Trophoblast cell (in vitro differentiated cells and primary cell): ENCODE measurements at regions not wholly inside any gene's neighbourhood (a gene's known extent, or its start where the extent isn't known, plus 50 kb on each side); places are given as distances from the start of the nearest gene placed in this dataset.
A peak's percentile ranks its signal among the peaks of the same experiment; 100 is the strongest.

Source experiments
- DNase-seq, 2 donors: peaks; one replicate each; pipeline ENCODE4 v3.0.0-alpha.2; 2016
- H2AFZ ChIP-seq: 2 replicates; pipeline ENCODE4 v1.6.1; 2013; ENCODE audit warnings: low read length, moderate library complexity, mild to moderate bottlenecking; ENCODE audit not compliant: insufficient read depth, poor library complexity
- H2AK5ac ChIP-seq: 2 replicates; pipeline ENCODE4 v1.6.1; 2013; ENCODE audit warnings: mild to moderate bottlenecking, low read length
- H2BK120ac ChIP-seq: 2 replicates; pipeline ENCODE4 v1.6.1; 2013; ENCODE audit warnings: low read length, mild to moderate bottlenecking, moderate library complexity; ENCODE audit not compliant: insufficient read depth, poor library complexity
- H2BK12ac ChIP-seq: 2 replicates; pipeline ENCODE4 v1.6.1; 2013; ENCODE audit warnings: mild to moderate bottlenecking, low read length, moderate library complexity
- H2BK5ac ChIP-seq: 2 replicates; pipeline ENCODE4 v1.6.1; 2013; ENCODE audit warnings: low read length, low read depth, moderate library complexity, mild to moderate bottlenecking; ENCODE audit not compliant: poor library complexity
- H3K14ac ChIP-seq: 2 replicates; pipeline ENCODE4 v1.6.1; 2013; ENCODE audit warnings: mild to moderate bottlenecking, low read length
- H3K18ac ChIP-seq: 2 replicates; pipeline ENCODE4 v1.6.1; 2013; ENCODE audit warnings: mild to moderate bottlenecking, low read length
- H3K23ac ChIP-seq: 2 replicates; pipeline ENCODE4 v1.6.1; 2013; ENCODE audit warnings: low read length
- H3K27ac ChIP-seq: 2 replicates; pipeline ENCODE4 v1.5.1; 2013; ENCODE audit warnings: low read depth, mild to moderate bottlenecking, inconsistent platforms, low read length, moderate library complexity
- H3K27me3 ChIP-seq: 2 replicates; pipeline ENCODE4 v1.6.1; 2013; ENCODE audit warnings: inconsistent platforms, mild to moderate bottlenecking, low read length, moderate library complexity; ENCODE audit not compliant: insufficient read depth
- H3K36me3 ChIP-seq, 2 experiments: 1 replicate in 1 of 2; 2 replicates in 1 of 2; pipeline ENCODE4 v1.6.1; 2013; ENCODE audit warnings: low read length in 2 of 2, mild to moderate bottlenecking in 2 of 2, moderate library complexity in 1 of 2; ENCODE audit not compliant: insufficient read depth in 2 of 2, control insufficient read depth in 1 of 2
- H3K4ac ChIP-seq: 2 replicates; pipeline ENCODE4 v1.6.1; 2013; ENCODE audit warnings: low read depth, mild to moderate bottlenecking, low read length, moderate library complexity
- H3K4me1 ChIP-seq, 2 experiments: 1 replicate in 1 of 2; 2 replicates in 1 of 2; pipeline ENCODE4 v1.6.1; 2013; ENCODE audit warnings: low read length in 2 of 2, mild to moderate bottlenecking in 2 of 2, moderate library complexity in 1 of 2; ENCODE audit not compliant: insufficient read depth in 2 of 2, control insufficient read depth in 1 of 2
- H3K4me2 ChIP-seq: 2 replicates; pipeline ENCODE4 v1.6.1; 2013; ENCODE audit warnings: inconsistent platforms, mild to moderate bottlenecking, low read length, moderate library complexity
- H3K4me3 ChIP-seq: 2 replicates; pipeline ENCODE4 v1.5.1; 2013; ENCODE audit warnings: mild to moderate bottlenecking, low read depth, low read length, inconsistent platforms
- H3K79me1 ChIP-seq: one replicate; pipeline ENCODE4 v1.6.1; 2013; ENCODE audit warnings: low read length
- H3K79me2 ChIP-seq: 2 replicates; pipeline ENCODE4 v1.6.1; 2013; ENCODE audit warnings: low read length, mild to moderate bottlenecking; ENCODE audit not compliant: control insufficient read depth, insufficient read depth, poor library complexity
- H3K9ac ChIP-seq: 2 replicates; pipeline ENCODE4 v1.6.1; 2013; ENCODE audit warnings: mild to moderate bottlenecking, low read length
- H3K9me3 ChIP-seq: 2 replicates; pipeline ENCODE4 v1.6.1; 2013; ENCODE audit warnings: low read depth, mild to moderate bottlenecking, control low read depth, inconsistent platforms, low read length; ENCODE audit not compliant: insufficient read depth
- H4K12ac ChIP-seq: 2 replicates; pipeline ENCODE4 v1.6.1; 2013; ENCODE audit warnings: low read depth, mild to moderate bottlenecking, low read length, moderate library complexity
- H4K8ac ChIP-seq: 2 replicates; pipeline ENCODE4 v1.6.1; 2013; ENCODE audit warnings: low read depth, mild to moderate bottlenecking, low read length, moderate library complexity
- H4K91ac ChIP-seq: one replicate; pipeline ENCODE4 v1.6.1; 2013; ENCODE audit warnings: low read depth, mild to moderate bottlenecking, low read length, moderate library complexity
- WGBS: extraction: QIAGEN DNeasy Blood & Tissue Kit; methylation state at CpG from one replicate; pipeline ENCODE4 v1.1.7; 2013; ENCODE audit warnings: missing lambda C conversion rate; ENCODE audit not compliant: insufficient read length, insufficient coverage; ENCODE audit errors: extremely low coverage; 5-methylcytosine and 5-hydroxymethylcytosine counted together

GRCh38 chr2:180677930-180678624 lies 302.3 kb upstream of the UBE2E3 start:
- Histone ChIP-seq H3K14ac (no peak overlapping the region), H2AK5ac (no peak overlapping the region), H3K18ac (no peak overlapping the region), H3K4ac (no peak overlapping the region), H4K12ac (no peak overlapping the region), H3K4me3 (no peak overlapping the region), H2AFZ (no peak overlapping the region), H4K91ac (no peak overlapping the region), H3K9ac (no peak overlapping the region), H3K4me2 (no peak overlapping the region), H4K8ac (no peak overlapping the region), H2BK12ac (no peak overlapping the region), H3K4me1 (no peaks in the 10 kb centered on the region), H2BK120ac (no peak overlapping the region), H3K36me3 (no peaks in the 10 kb centered on the region), H3K27me3 (no peaks in the 10 kb centered on the region), H2BK5ac (no peak overlapping the region), H3K9me3 (no peaks in the 10 kb centered on the region), H3K27ac (no peak overlapping the region), H3K79me2 (no peaks in the 10 kb centered on the region), H3K23ac (no peak overlapping the region), H3K79me1 (no peaks in the 10 kb centered on the region)
- DNase-seq, result no peak
- no CpG with 5 or more reads among the region's 3 CpGs for WGBS

GRCh38 chr2:180677200-180677599 lies 303.2 kb upstream of the UBE2E3 start:
- Histone ChIP-seq H4K12ac (no peak overlapping the region), H3K23ac (no peak overlapping the region), H3K4me2 (no peak overlapping the region), H3K27ac (no peak overlapping the region), H3K9ac (no peak overlapping the region), H3K79me2 (no peaks in the 10 kb centered on the region), H3K27me3 (no peaks in the 10 kb centered on the region), H2BK12ac (no peak overlapping the region), H3K14ac (no peak overlapping the region), H3K79me1 (no peaks in the 10 kb centered on the region), H2BK5ac (no peak overlapping the region), H3K4me3 (no peak overlapping the region), H2AK5ac (no peak overlapping the region), H4K8ac (no peak overlapping the region), H3K18ac (no peak overlapping the region), H4K91ac (no peak overlapping the region), H3K4ac (no peak overlapping the region), H3K4me1 (no peaks in the 10 kb centered on the region), H2AFZ (no peak overlapping the region), H2BK120ac (no peak overlapping the region), H3K9me3 (no peaks in the 10 kb centered on the region), H3K36me3 (no peaks in the 10 kb centered on the region)
- DNase-seq, result peak in 1 of 2 donors; percentile 22
- no CpG with 5 or more reads among the region's 3 CpGs for WGBS

GRCh38 chr2:180676520-180677025 lies 303.8 kb upstream of the UBE2E3 start:
- Histone ChIP-seq H3K27me3 (no peaks in the 10 kb centered on the region), H4K91ac (no peak overlapping the region), H2AFZ (no peak overlapping the region), H2BK5ac (no peak overlapping the region), H3K4me3 (no peak overlapping the region), H4K12ac (no peak overlapping the region), H3K14ac (no peak overlapping the region), H3K79me2 (no peaks in the 10 kb centered on the region), H3K23ac (no peak overlapping the region), H3K4ac (no peak overlapping the region), H3K9ac (no peak overlapping the region), H3K4me1 (no peaks in the 10 kb centered on the region), H3K27ac (no peak overlapping the region), H3K36me3 (no peaks in the 10 kb centered on the region), H2BK12ac (no peak overlapping the region), H4K8ac (no peak overlapping the region), H2BK120ac (no peak overlapping the region), H3K79me1 (no peaks in the 10 kb centered on the region), H3K9me3 (no peaks in the 10 kb centered on the region), H2AK5ac (no peak overlapping the region), H3K18ac (no peak overlapping the region), H3K4me2 (no peak overlapping the region)
- DNase-seq, result no peak
- no CpG with 5 or more reads among the region's 1 CpG for WGBS

GRCh38 chr2:180675170-180675569 lies 305.2 kb upstream of the UBE2E3 start:
- WGBS, result no CpG with 5 or more reads among the region's 1 CpG
- H4K8ac ChIP-seq, result no peak overlapping the region
- DNase-seq, result no peak

More at GRCh38 chr2:180675170-180675569, 305.2 kb upstream of the UBE2E3 start:
- H3K36me3 ChIP-seq, result no peaks in the 10 kb centered on the region
- no peak overlapping the region for H3K4ac ChIP-seq
- no peak overlapping the region for H4K91ac ChIP-seq
- H3K18ac ChIP-seq, result no peak overlapping the region
- no peak overlapping the region for H3K4me3 ChIP-seq
- H3K79me1 ChIP-seq, result no peaks in the 10 kb centered on the region
- no peak overlapping the region for H2AK5ac ChIP-seq
- H2BK12ac ChIP-seq, result no peak overlapping the region
- no peaks in the 10 kb centered on the region for H3K9me3 ChIP-seq
- H3K23ac ChIP-seq, result no peak overlapping the region
- H3K14ac ChIP-seq, result no peak overlapping the region
- no peaks in the 10 kb centered on the region for H3K4me1 ChIP-seq
- no peak overlapping the region for H2AFZ ChIP-seq
- H3K27me3 ChIP-seq, result no peaks in the 10 kb centered on the region
- no peak overlapping the region for H2BK120ac ChIP-seq
- H4K12ac ChIP-seq, result no peak overlapping the region
- no peak overlapping the region for H2BK5ac ChIP-seq
- no peaks in the 10 kb centered on the region for H3K79me2 ChIP-seq
- no peak overlapping the region for H3K4me2 ChIP-seq
- H3K9ac ChIP-seq, result no peak overlapping the region
- no peak overlapping the region for H3K27ac ChIP-seq
